Lung (tissue), 11 donors: ENCODE measurements at regions not wholly inside any gene's neighbourhood (a gene's known extent, or its start where the extent isn't known, plus 50 kb on each side); places are given as distances from the start of the nearest gene placed in this dataset.

Source experiments
- ATAC-seq: fragments of 200-7000 bp; cut with Tn5 transposase; one replicate; pipeline ENCODE4 v1.9.1; 2020; ENCODE audit warnings: moderate number of reproducible peaks; ENCODE audit not compliant: insufficient read depth, low FRiP score
- DNase-seq, 3 donors: peaks; one replicate each; pipeline ENCODE4 v3.0.0-alpha.2; 2013 to 2017
- H3K27ac ChIP-seq, 2 donors: one replicate each; pipeline ENCODE4 v1.5.1; 2013; ENCODE audit warnings: mild to moderate bottlenecking in 2 of 2, moderate library complexity in 2 of 2, control low read depth in 1 of 2, inconsistent platforms in 1 of 2, low read depth in 1 of 2, low read length in 1 of 2
- H3K27me3 ChIP-seq, 3 donors: one replicate each; pipeline ENCODE4 v1.5.1; 2013; ENCODE audit warnings: low read length in 2 of 3; ENCODE audit not compliant: control insufficient read depth in 3 of 3, insufficient read depth in 3 of 3
- H3K36me3 ChIP-seq, 4 donors: one replicate each; pipeline ENCODE4 v1.5.1; 2013; ENCODE audit warnings: low read length in 4 of 4, mild to moderate bottlenecking in 1 of 4, moderate library complexity in 1 of 4; ENCODE audit not compliant: control insufficient read depth in 4 of 4, insufficient read depth in 4 of 4
- H3K4me1 ChIP-seq, 5 donors: one replicate each; pipeline ENCODE4 v1.5.1; 2013; ENCODE audit warnings: low read length in 5 of 5, mild to moderate bottlenecking in 2 of 5, moderate library complexity in 1 of 5; ENCODE audit not compliant: control insufficient read depth in 5 of 5, insufficient read depth in 5 of 5
- H3K4me3 ChIP-seq: one replicate; pipeline ENCODE4 v1.5.1; 2013; ENCODE audit warnings: mild to moderate bottlenecking, control low read depth, moderate library complexity
- H3K9ac ChIP-seq, 2 donors: one replicate each; pipeline ENCODE4 v1.5.1; 2013; ENCODE audit warnings: low read length in 2 of 2, control low read depth in 1 of 2; ENCODE audit not compliant: insufficient read depth in 1 of 2
- H3K9me3 ChIP-seq, 4 donors: one replicate each; pipeline ENCODE4 v1.5.1; 2013; ENCODE audit warnings: low read length in 3 of 4, mild to moderate bottlenecking in 1 of 4, moderate library complexity in 1 of 4; ENCODE audit not compliant: control insufficient read depth in 4 of 4, insufficient read depth in 3 of 4
- CTCF ChIP-seq: IDR thresholded peaks from 2 replicates; pipeline ENCODE4 v1.5.1; 2012; ENCODE audit warnings: mild to moderate bottlenecking; ENCODE audit errors: control extremely low read depth, extremely low read depth
- WGBS, 2 donors: extraction: QIAGEN DNeasy Blood & Tissue Kit; methylation state at CpG; one replicate each; pipeline ENCODE4 v1.1.7; 2013; 5-methylcytosine and 5-hydroxymethylcytosine counted together
- donor health status: control.
- donor health status: control.
- donor health status: Bipolar disorder and iron deficiency.
- donor health status: healthy.
- donor health status: DM: yes; HTN: yes; CAD: no.

GRCh38 chr2:105645938-105646773, 98.6 kb upstream of the NCK2 start:
- DNase-seq, result no peak
- no peaks in the 10 kb centered on the region for H3K27me3 ChIP-seq
- no peak overlapping the region for H3K9ac ChIP-seq
- no peak for TF ChIP-seq CTCF
- 63 to 72% methylated on average over 8 of the region's 8 CpGs for WGBS, 2 donors
- H3K4me1 ChIP-seq, result peaks cover 0 to 31% (median 0%) of the 10 kb centered on the region in 5 donors
- H3K9me3 ChIP-seq, result peaks cover 0 to 1% (median 0%) of the 10 kb centered on the region in 4 donors
- ATAC-seq, result no peak
- H3K4me3 ChIP-seq, result no peak overlapping the region
- no peaks in the 10 kb centered on the region for H3K36me3 ChIP-seq
- no peak overlapping the region for H3K27ac ChIP-seq

DNA sequence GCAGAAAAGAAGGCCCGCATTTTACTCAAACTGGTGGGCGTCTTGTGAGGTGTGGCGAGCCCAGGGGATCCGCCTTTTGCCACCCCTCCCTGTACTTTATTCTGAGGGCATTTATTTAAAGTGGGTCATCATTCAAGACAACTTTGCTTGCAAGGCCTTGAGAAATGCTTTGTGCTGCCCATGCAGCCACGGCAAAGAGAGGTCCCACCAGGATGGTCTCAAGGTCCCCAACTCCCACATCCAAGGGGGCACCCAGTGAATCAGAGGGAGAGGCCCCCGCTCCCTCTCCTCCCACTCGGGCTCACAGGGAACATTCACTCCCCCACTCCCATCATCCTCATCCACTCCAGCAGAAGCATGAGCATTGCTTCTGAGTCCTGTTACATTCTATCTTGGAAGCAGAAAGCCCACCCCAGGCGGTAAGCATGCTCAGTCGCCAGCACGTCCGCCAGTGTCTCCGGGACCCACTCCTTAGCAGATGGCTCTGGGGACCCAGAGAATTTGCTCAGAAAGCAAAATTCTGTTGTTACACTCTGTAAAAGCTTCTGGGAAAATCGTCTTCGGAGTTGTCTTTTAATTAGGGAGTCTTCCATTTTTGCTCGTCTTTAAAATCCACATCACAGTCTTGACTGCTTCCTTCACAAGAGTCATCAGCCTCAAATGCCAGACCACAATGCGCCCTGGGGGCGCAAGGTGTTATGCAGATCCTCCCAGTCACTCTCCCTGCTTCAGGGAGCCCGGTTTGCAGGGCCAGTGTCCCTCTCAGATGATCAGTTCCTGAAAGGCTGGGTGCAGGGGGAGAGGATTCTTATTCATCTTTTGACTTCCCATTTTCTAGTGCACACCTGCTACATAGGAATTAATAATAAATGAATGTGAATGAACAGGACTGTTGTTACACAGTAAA, 99.4 kb upstream of the NCK2 start:
- no peaks in the 10 kb centered on the region for H3K27me3 ChIP-seq
- no peak overlapping the region for H3K27ac ChIP-seq
- WGBS, 2 donors, result 86 to 87% methylated on average over 18 of the region's 18 CpGs
- peaks cover 0 to 1% (median 0%) of the 10 kb centered on the region in 4 donors for H3K9me3 ChIP-seq
- no peak for TF ChIP-seq CTCF
- DNase-seq (no peak), ATAC-seq (no peak)
- peaks cover 0 to 37% (median 0%) of the 10 kb centered on the region in 5 donors for H3K4me1 ChIP-seq
- H3K9ac ChIP-seq, result no peak overlapping the region
- no peak overlapping the region for H3K4me3 ChIP-seq
- no peaks in the 10 kb centered on the region for H3K36me3 ChIP-seq

- WGBS, 2 donors, result 51 to 69% methylated on average over 18 of the region's 18 CpGs
- Histone ChIP-seq H3K4me1 (peaks cover 0 to 37% (median 0%) of the 10 kb centered on the region in 5 donors), H3K9ac (no peak overlapping the region), H3K27me3 (no peaks in the 10 kb centered on the region), H3K4me3 (no peak overlapping the region), H3K36me3 (no peaks in the 10 kb centered on the region), H3K27ac (no peak overlapping the region), H3K9me3 (peaks cover 0 to 1% (median 0%) of the 10 kb centered on the region in 4 donors)
- ATAC-seq (peak; percentile 41), DNase-seq (peak in 1 of 3 donors; percentile 14)
- no peak for TF ChIP-seq CTCF
Measured at GRCh38 chr2:105644174-105644980, 100.3 kb upstream of the NCK2 start.
